CD14-positive monocyte (primary cell): ENCODE measurements at regions not wholly inside any gene's neighbourhood (a gene's known extent, or its start where the extent isn't known, plus 50 kb on each side); places are given as distances from the start of the nearest gene placed in this dataset.

ENCODE experiments used
- DNase-seq, 3 donors: peaks; one replicate each; pipeline ENCODE4 v3.0.0-alpha.2; 2011 to 2022
- H2AFZ ChIP-seq: 2 replicates; pipeline ENCODE4 v1.6.0; 2012; ENCODE audit warnings: mild to moderate bottlenecking, low read depth, low read length, inconsistent platforms; ENCODE audit not compliant: insufficient read depth, poor library complexity, severe bottlenecking
- H3K27ac ChIP-seq, 2 donors: 1 replicate in 1 of 2; 2 replicates in 1 of 2; pipeline ENCODE4 v1.5.1; 2012 to 2013; ENCODE audit warnings: low read length in 2 of 2, control low read depth in 1 of 2, inconsistent platforms in 1 of 2, low read depth in 1 of 2, mild to moderate bottlenecking in 1 of 2
- H3K27me3 ChIP-seq, 2 donors: one replicate each; pipeline versions ENCODE4 v1.6.0 to v1.6.1; 2011 to 2013; ENCODE audit warnings: low read length in 2 of 2; ENCODE audit not compliant: control insufficient read depth in 2 of 2, insufficient read depth in 2 of 2
- H3K36me3 ChIP-seq, 2 donors: replicated peaks in 1 of 2; 1 replicate in 1 of 2; 2 replicates in 1 of 2; pipeline versions ENCODE4 v1.5.1 to v1.6.1; 2012 to 2013; ENCODE audit warnings: low read length in 2 of 2, control low read depth in 1 of 2, inconsistent platforms in 1 of 2, mild to moderate bottlenecking in 1 of 2; ENCODE audit not compliant: insufficient read depth in 2 of 2, control insufficient read depth in 1 of 2
- H3K4me1 ChIP-seq, 2 donors: 1 replicate in 1 of 2; 2 replicates in 1 of 2; pipeline versions ENCODE4 v1.5.1 to v1.6.1; 2012 to 2013; ENCODE audit warnings: low read length in 2 of 2, control low read depth in 1 of 2, inconsistent platforms in 1 of 2, mild to moderate bottlenecking in 1 of 2, moderate library complexity in 1 of 2; ENCODE audit not compliant: insufficient read depth in 2 of 2, control insufficient read depth in 1 of 2
- H3K4me2 ChIP-seq: replicated peaks from 2 replicates; pipeline ENCODE3; 2012; ENCODE audit warnings: low read length, moderate library complexity, mild to moderate bottlenecking; ENCODE audit not compliant: poor library complexity, severe bottlenecking; ENCODE audit errors: extremely low read depth
- H3K4me3 ChIP-seq, 3 experiments: fragments of 200-600 bp in 1 of 3; sonication (generic) in 1 of 3; replicated peaks in 1 of 3; 1 replicate in 2 of 3; 2 replicates in 1 of 3; pipeline ENCODE4 v1.5.1; 2011 to 2013; ENCODE audit warnings: low read length in 3 of 3, mild to moderate bottlenecking in 3 of 3, control low read depth in 2 of 3, low read depth in 2 of 3, inconsistent platforms in 1 of 3, moderate library complexity in 1 of 3
- H3K79me2 ChIP-seq: 2 replicates; pipeline ENCODE4 v1.6.0; 2012; ENCODE audit warnings: mild to moderate bottlenecking, control low read depth, inconsistent platforms, low read length, moderate library complexity; ENCODE audit not compliant: insufficient read depth
- H3K9ac ChIP-seq: 2 replicates; pipeline ENCODE4 v1.6.0; 2017; ENCODE audit warnings: low read length, mild to moderate bottlenecking; ENCODE audit not compliant: insufficient read depth, poor library complexity, severe bottlenecking
- H3K9me3 ChIP-seq, 2 donors: replicated peaks in 1 of 2; 1 replicate in 1 of 2; 2 replicates in 1 of 2; pipeline versions ENCODE4 v1.5.1 to v1.6.1; 2012 to 2013; ENCODE audit warnings: low read length in 2 of 2, control low read depth in 1 of 2; ENCODE audit not compliant: control insufficient read depth in 1 of 2, insufficient read depth in 1 of 2
- H4K20me1 ChIP-seq: 2 replicates; pipeline ENCODE4 v1.6.0; 2012; ENCODE audit warnings: mild to moderate bottlenecking, low read length, control low read depth, moderate library complexity; ENCODE audit not compliant: insufficient read depth
- H3K27ac Mint-ChIP-seq, 7 donors: one replicate each; pipeline ENCODE4 v1.8.0; 2020; ENCODE audit warnings: mild to moderate bottlenecking in 7 of 7, mixed read lengths in 7 of 7, moderate library complexity in 6 of 7, inconsistent platforms in 2 of 7
- H3K27me3 Mint-ChIP-seq, 3 donors: one replicate each; pipeline ENCODE4 v1.8.0; 2021 to 2022; ENCODE audit warnings: low read depth in 3 of 3, mild to moderate bottlenecking in 3 of 3, mixed read lengths in 3 of 3, moderate library complexity in 3 of 3, inconsistent platforms in 1 of 3
- H3K36me3 Mint-ChIP-seq, 2 donors: one replicate each; pipeline ENCODE4 v1.8.0; 2020; ENCODE audit warnings: mixed read lengths in 2 of 2, inconsistent platforms in 1 of 2, mild to moderate bottlenecking in 1 of 2
- H3K4me1 Mint-ChIP-seq: one replicate; pipeline ENCODE4 v1.8.0; 2020; ENCODE audit warnings: mild to moderate bottlenecking, mixed read lengths
- H3K4me3 Mint-ChIP-seq, 2 donors: one replicate each; pipeline ENCODE4 v1.8.0; 2020; ENCODE audit warnings: mild to moderate bottlenecking in 2 of 2, mixed read lengths in 2 of 2, moderate library complexity in 1 of 2
- H3K9me3 Mint-ChIP-seq, 7 donors: one replicate each; pipeline ENCODE4 v1.8.0; 2020 to 2022; ENCODE audit warnings: mixed read lengths in 7 of 7, mild to moderate bottlenecking in 6 of 7, moderate library complexity in 6 of 7, inconsistent platforms in 2 of 7
- WGBS: methylation state at CpG from one replicate; pipeline ENCODE4 v1.1.5; 2013; ENCODE audit warnings: missing lambda C conversion rate; ENCODE audit not compliant: insufficient coverage; 5-methylcytosine and 5-hydroxymethylcytosine counted together
- intact Hi-C, 2 donors: fragments of 100-400 bp; cut with micrococcal nuclease; formaldehyde crosslinking; loops; one replicate each; pipeline versions ENCODE4 v1.15.0 to v1.15.1; 2023
- TF ChIP-seq, protein P1 (sequence below): fragments of 200-600 bp; IDR thresholded peaks from one replicate; pipeline ENCODE4 v1.8.0; 2022; ENCODE audit warnings: antibody characterized with exemption, mild to moderate bottlenecking

DNA sequence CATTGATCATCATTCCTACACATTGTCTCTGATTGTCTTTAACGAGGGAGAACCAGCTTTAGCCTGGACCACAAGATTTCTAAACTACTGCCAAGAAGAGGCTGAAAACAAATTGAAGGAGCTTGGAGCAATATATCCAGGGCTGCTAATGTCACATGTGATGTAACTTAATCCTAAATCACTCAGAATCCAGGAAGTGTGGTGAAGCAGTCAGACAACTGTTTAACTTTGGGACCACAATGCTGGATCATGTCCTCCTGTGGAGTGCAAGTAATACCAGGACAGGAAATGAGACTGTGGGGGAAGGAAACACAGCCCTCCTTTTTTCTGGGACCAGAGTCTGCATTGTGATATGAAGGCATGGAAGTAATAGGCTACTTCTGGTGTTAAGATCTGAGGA, 430.2 kb downstream of the KCTD12 start:
- TF ChIP-seq, protein P1, sequence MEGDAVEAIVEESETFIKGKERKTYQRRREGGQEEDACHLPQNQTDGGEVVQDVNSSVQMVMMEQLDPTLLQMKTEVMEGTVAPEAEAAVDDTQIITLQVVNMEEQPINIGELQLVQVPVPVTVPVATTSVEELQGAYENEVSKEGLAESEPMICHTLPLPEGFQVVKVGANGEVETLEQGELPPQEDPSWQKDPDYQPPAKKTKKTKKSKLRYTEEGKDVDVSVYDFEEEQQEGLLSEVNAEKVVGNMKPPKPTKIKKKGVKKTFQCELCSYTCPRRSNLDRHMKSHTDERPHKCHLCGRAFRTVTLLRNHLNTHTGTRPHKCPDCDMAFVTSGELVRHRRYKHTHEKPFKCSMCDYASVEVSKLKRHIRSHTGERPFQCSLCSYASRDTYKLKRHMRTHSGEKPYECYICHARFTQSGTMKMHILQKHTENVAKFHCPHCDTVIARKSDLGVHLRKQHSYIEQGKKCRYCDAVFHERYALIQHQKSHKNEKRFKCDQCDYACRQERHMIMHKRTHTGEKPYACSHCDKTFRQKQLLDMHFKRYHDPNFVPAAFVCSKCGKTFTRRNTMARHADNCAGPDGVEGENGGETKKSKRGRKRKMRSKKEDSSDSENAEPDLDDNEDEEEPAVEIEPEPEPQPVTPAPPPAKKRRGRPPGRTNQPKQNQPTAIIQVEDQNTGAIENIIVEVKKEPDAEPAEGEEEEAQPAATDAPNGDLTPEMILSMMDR = no peak
- intact Hi-C loops = no loop called here
- peaks cover 0 to 12% of the 10 kb centered on the region in 2 donors for H3K9me3 ChIP-seq
- Mint-ChIP-seq H3K4me1 (peaks cover 3% of the 10 kb centered on the region), H3K9me3 (peaks cover 4 to 15% (median 10%) of the 10 kb centered on the region in 7 donors), H3K27me3 (no peaks in the 10 kb centered on the region), H3K27ac (no peak overlapping the region), H3K4me3 (no peak overlapping the region), H3K36me3 (no peaks in the 10 kb centered on the region)
- no peak for DNase-seq
- H3K9ac ChIP-seq = no peak overlapping the region
- no peaks in the 10 kb centered on the region for H3K4me1 ChIP-seq
- no peak overlapping the region for H3K27ac ChIP-seq
- no peak overlapping the region for H2AFZ ChIP-seq
- no peak overlapping the region for H3K4me2 ChIP-seq
- H3K36me3 ChIP-seq = no peaks in the 10 kb centered on the region
- H4K20me1 ChIP-seq = no peaks in the 10 kb centered on the region
- H3K4me3 ChIP-seq = no peak overlapping the region
- no peaks in the 10 kb centered on the region for H3K79me2 ChIP-seq
- WGBS = no CpG with 5 or more reads among the region's 1 CpG
- H3K27me3 ChIP-seq = no peaks in the 10 kb centered on the region

DNA sequence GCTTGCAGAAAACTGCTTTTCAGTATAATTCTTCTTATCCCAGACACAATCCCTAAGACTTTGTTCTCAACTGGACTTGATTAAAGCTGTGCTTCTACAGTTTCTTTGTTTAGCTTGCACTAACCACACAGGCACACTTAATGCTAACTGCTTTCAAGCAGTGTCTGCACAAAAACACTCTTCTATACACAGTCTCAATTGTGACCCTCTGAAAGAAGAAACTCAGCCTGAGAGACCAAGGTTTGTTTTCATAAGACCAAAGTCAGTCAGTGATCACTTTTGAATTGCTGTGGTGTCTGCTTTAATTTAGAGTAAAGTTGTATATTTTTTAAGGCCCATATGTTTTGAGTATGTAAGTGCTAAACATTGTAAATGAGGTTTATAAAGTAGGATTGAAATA, 431.2 kb downstream of the KCTD12 start:
- Histone ChIP-seq H3K36me3 (no peaks in the 10 kb centered on the region), H4K20me1 (no peaks in the 10 kb centered on the region), H3K4me1 (no peaks in the 10 kb centered on the region), H3K4me2 (no peak overlapping the region), H2AFZ (no peak overlapping the region), H3K27me3 (no peaks in the 10 kb centered on the region), H3K9ac (no peak overlapping the region), H3K4me3 (no peak overlapping the region), H3K9me3 (peaks cover 0 to 12% of the 10 kb centered on the region in 2 donors), H3K79me2 (no peaks in the 10 kb centered on the region), H3K27ac (no peak overlapping the region)
- no peaks in the 10 kb centered on the region for H3K27me3 Mint-ChIP-seq
- intact Hi-C loops = no loop called here
- H3K4me3 Mint-ChIP-seq = no peak overlapping the region
- H3K36me3 Mint-ChIP-seq = no peaks in the 10 kb centered on the region
- no peak for DNase-seq
- TF ChIP-seq, protein P1 = no peak
- H3K9me3 Mint-ChIP-seq = peaks cover 4 to 17% (median 12%) of the 10 kb centered on the region in 7 donors
- peaks cover 3% of the 10 kb centered on the region for H3K4me1 Mint-ChIP-seq
- no peak overlapping the region for H3K27ac Mint-ChIP-seq
